Parathyroid adenoma (tissue), 2 donors: ENCODE measurements at regions not wholly inside any gene's neighbourhood (a gene's known extent, or its start where the extent isn't known, plus 50 kb on each side); places are given as distances from the start of the nearest gene placed in this dataset.

Experiments used
- H2AFZ ChIP-seq: fragments of 300-600 bp; sonication (generic); one replicate; pipeline ENCODE4 v1.7.0; 2017; ENCODE audit warnings: antibody characterized with exemption, mild to moderate bottlenecking
- H3K27ac ChIP-seq: fragments of 300-600 bp; sonication (generic); one replicate; pipeline ENCODE4 v1.7.0; 2017
- H3K27me3 ChIP-seq: fragments of 300-600 bp; sonication (generic); one replicate; pipeline ENCODE4 v1.7.0; 2017; ENCODE audit warnings: low read length; ENCODE audit not compliant: control insufficient read depth, insufficient read depth
- H3K36me3 ChIP-seq: fragments of 300-600 bp; sonication (generic); one replicate; pipeline ENCODE4 v1.7.0; 2017; ENCODE audit warnings: low read length; ENCODE audit not compliant: control insufficient read depth, insufficient read depth
- H3K4me1 ChIP-seq: fragments of 300-600 bp; sonication (generic); one replicate; pipeline ENCODE4 v1.7.0; 2017; ENCODE audit warnings: control low read depth
- H3K4me2 ChIP-seq: fragments of 300-600 bp; sonication (generic); one replicate; pipeline ENCODE4 v1.7.0; 2017; ENCODE audit warnings: low read length
- H3K4me3 ChIP-seq: fragments of 300-600 bp; sonication (generic); one replicate; pipeline ENCODE4 v1.7.0; 2017; ENCODE audit warnings: low read depth, low read length
- H3K79me2 ChIP-seq: fragments of 300-600 bp; sonication (generic); one replicate; pipeline ENCODE4 v1.7.0; 2017; ENCODE audit warnings: control low read depth
- H3K9ac ChIP-seq: fragments of 300-600 bp; sonication (generic); one replicate; pipeline ENCODE4 v1.7.0; 2017; ENCODE audit warnings: mild to moderate bottlenecking
- H3K9me3 ChIP-seq: fragments of 300-600 bp; sonication (generic); one replicate; pipeline ENCODE4 v1.7.0; 2017; ENCODE audit warnings: low read length; ENCODE audit not compliant: control insufficient read depth
- CTCF ChIP-seq: fragments of 300-600 bp; sonication (generic); IDR thresholded peaks from one replicate; pipeline ENCODE4 v1.7.0; 2017; ENCODE audit warnings: antibody characterized with exemption, mild to moderate bottlenecking
- donor health status: primary hyperparathyroidism.

- no peaks in the 10 kb centered on the region for H3K79me2 ChIP-seq
- TF ChIP-seq CTCF, result no peak
- H2AFZ ChIP-seq, result no peak overlapping the region
- no peaks in the 10 kb centered on the region for H3K36me3 ChIP-seq
- no peaks in the 10 kb centered on the region for H3K27me3 ChIP-seq
- no peaks in the 10 kb centered on the region for H3K4me1 ChIP-seq
- H3K4me3 ChIP-seq, result no peak overlapping the region
- no peak overlapping the region for H3K4me2 ChIP-seq
- no peak overlapping the region for H3K9ac ChIP-seq
- H3K27ac ChIP-seq, result no peak overlapping the region
- H3K9me3 ChIP-seq, result no peaks in the 10 kb centered on the region
These were observed 328.0 kb upstream of the TMTC1 start for GRCh38 chr12:30111719-30112118.

- Histone ChIP-seq H3K4me2 (no peak overlapping the region), H3K79me2 (no peaks in the 10 kb centered on the region), H3K27ac (no peak overlapping the region), H3K9me3 (no peaks in the 10 kb centered on the region), H3K4me1 (no peaks in the 10 kb centered on the region), H3K4me3 (no peak overlapping the region), H3K36me3 (no peaks in the 10 kb centered on the region), H3K27me3 (no peaks in the 10 kb centered on the region), H3K9ac (no peak overlapping the region), H2AFZ (no peak overlapping the region)
- TF ChIP-seq CTCF, result no peak
These were observed 327.3 kb upstream of the TMTC1 start for GRCh38 chr12:30110958-30111586.

- Histone ChIP-seq H3K4me1 (no peaks in the 10 kb centered on the region), H3K4me2 (no peak overlapping the region), H3K4me3 (no peak overlapping the region), H3K9me3 (no peaks in the 10 kb centered on the region), H3K79me2 (no peaks in the 10 kb centered on the region), H3K36me3 (no peaks in the 10 kb centered on the region), H3K27me3 (no peaks in the 10 kb centered on the region), H2AFZ (no peak overlapping the region), H3K27ac (no peak overlapping the region), H3K9ac (no peak overlapping the region)
- TF ChIP-seq CTCF, result no peak
These were observed 326.8 kb upstream of the TMTC1 start for GRCh38 chr12:30110498-30110897.

GRCh38 chr12:30108666-30109065 is 324.9 kb upstream of the TMTC1 start:
- H3K9me3 ChIP-seq, result no peaks in the 10 kb centered on the region
- H3K4me2 ChIP-seq, result no peak overlapping the region
- H3K27me3 ChIP-seq, result no peaks in the 10 kb centered on the region
- no peak overlapping the region for H2AFZ ChIP-seq
- no peak overlapping the region for H3K27ac ChIP-seq
- no peaks in the 10 kb centered on the region for H3K36me3 ChIP-seq
- no peak overlapping the region for H3K9ac ChIP-seq
- no peak for TF ChIP-seq CTCF
- H3K79me2 ChIP-seq, result no peaks in the 10 kb centered on the region
- no peaks in the 10 kb centered on the region for H3K4me1 ChIP-seq
- H3K4me3 ChIP-seq, result no peak overlapping the region
